H1 (cell line): ENCODE measurements at regions not wholly inside any gene's neighbourhood (a gene's known extent, or its start where the extent isn't known, plus 50 kb on each side); places are given as distances from the start of the nearest gene placed in this dataset.

Source experiments
- CTCF ChIA-PET: fragments of 300-600 bp; sonication (Branson Sonifier 250); formaldehyde crosslinking; loops from one replicate; lab custom pipeline; 2021; ENCODE audit not compliant: partially characterized antibody; lab: Charles Lee
- POLR2A ChIA-PET: fragments of 300-600 bp; sonication (Branson Sonifier 250); formaldehyde crosslinking; loops from one replicate; lab custom pipeline; 2021; ENCODE audit warnings: inconsistent platforms; ENCODE audit not compliant: partially characterized antibody; lab: Charles Lee
- DNase-seq, 2 experiments: peaks; one replicate each; pipeline versions ENCODE4 v3.0.0 to v3.0.0-alpha.2; 2010 to 2022; ENCODE audit warnings: low spot score in 2 of 2, low read depth in 1 of 2, mixed read lengths in 1 of 2
- FAIRE-seq: peaks from 2 replicates; lab custom pipeline; 2011; peaks lifted over from hg19 to GRCh38; lab: Jason Lieb, UNC
- H2AFZ ChIP-seq: 2 replicates; pipeline ENCODE4 v1.8.1; 2012; ENCODE audit warnings: low read length, inconsistent platforms
- H2AK5ac ChIP-seq: 2 replicates; pipeline ENCODE4 v1.6.1; 2013; ENCODE audit warnings: low read depth, low read length
- H2BK120ac ChIP-seq: replicated peaks from 2 replicates; pipeline ENCODE3; 2013; ENCODE audit warnings: low read depth, low read length, inconsistent platforms
- H2BK12ac ChIP-seq: 2 replicates; pipeline ENCODE4 v1.6.1; 2013; ENCODE audit warnings: low read depth, low read length
- H2BK15ac ChIP-seq: 2 replicates; pipeline ENCODE4 v1.6.1; 2013; ENCODE audit warnings: low read length
- H2BK20ac ChIP-seq: 2 replicates; pipeline ENCODE4 v1.6.1; 2013; ENCODE audit warnings: low read length
- H2BK5ac ChIP-seq: 2 replicates; pipeline ENCODE4 v1.6.1; 2013; ENCODE audit warnings: low read depth, low read length
- H3K14ac ChIP-seq: 2 replicates; pipeline ENCODE4 v1.6.1; 2013; ENCODE audit warnings: inconsistent platforms; ENCODE audit not compliant: insufficient read length
- H3K18ac ChIP-seq: 2 replicates; pipeline ENCODE4 v1.6.1; 2013; ENCODE audit warnings: low read length; ENCODE audit errors: extremely low read depth
- H3K23ac ChIP-seq: 2 replicates; pipeline ENCODE4 v1.6.1; 2013; ENCODE audit warnings: inconsistent platforms; ENCODE audit not compliant: insufficient read length
- H3K23me2 ChIP-seq: 2 replicates; pipeline ENCODE4 v1.6.1; 2013; ENCODE audit warnings: low read depth, low read length
- H3K27ac ChIP-seq: 2 replicates; pipeline ENCODE4 v1.6.1; 2011; ENCODE audit warnings: low read depth, low read length, inconsistent platforms
- H3K27me3 ChIP-seq, 4 experiments: replicated peaks in 1 of 4; 1 replicate in 1 of 4; 2 replicates in 3 of 4; pipeline versions ENCODE4 v1.6.1 to v1.8.1; 2011 to 2013; ENCODE audit warnings: low read length in 3 of 4, mild to moderate bottlenecking in 3 of 4, inconsistent platforms in 2 of 4, mixed read lengths in 2 of 4, moderate library complexity in 1 of 4; ENCODE audit not compliant: control insufficient read depth in 3 of 4, insufficient read depth in 3 of 4; ENCODE audit errors: extremely low read depth in 1 of 4
- H3K36me3 ChIP-seq, 4 experiments: 2 replicates each; pipeline versions ENCODE4 v1.6.1 to v1.8.1; 2011 to 2013; ENCODE audit warnings: mild to moderate bottlenecking in 4 of 4, low read length in 3 of 4, moderate library complexity in 2 of 4, control low read depth in 1 of 4, inconsistent platforms in 1 of 4; ENCODE audit not compliant: insufficient read depth in 4 of 4, control insufficient read depth in 2 of 4
- H3K4ac ChIP-seq: replicated peaks from 2 replicates; pipeline ENCODE3; 2013; ENCODE audit warnings: low read length, low read depth, mixed read lengths, inconsistent platforms; ENCODE audit not compliant: insufficient read length
- H3K4me1 ChIP-seq, 4 experiments: replicated peaks in 1 of 4; 1 replicate in 1 of 4; 2 replicates in 3 of 4; pipeline versions ENCODE4 v1.6.1 to v1.8.1; 2011 to 2013; ENCODE audit warnings: low read length in 3 of 4, inconsistent platforms in 2 of 4, mixed read lengths in 1 of 4; ENCODE audit not compliant: insufficient read depth in 4 of 4, control insufficient read depth in 3 of 4
- H3K4me2 ChIP-seq, 2 experiments: 2 replicates each; pipeline versions ENCODE4 v1.6.1 to v1.8.1; 2011 to 2013; ENCODE audit warnings: low read depth in 2 of 2, low read length in 2 of 2, control low read depth in 1 of 2, inconsistent platforms in 1 of 2, mild to moderate bottlenecking in 1 of 2; ENCODE audit not compliant: insufficient read depth in 1 of 2
- H3K4me3 ChIP-seq, 4 experiments: fragments of 200-600, 300-600 bp in 1 of 4; sonication (generic), shearing (Covaris generic), sonication (Bioruptor Twin) in 1 of 4; 2 replicates each; pipeline versions ENCODE4 v1.5.1 to v1.8.1; 2011 to 2016; ENCODE audit warnings: low read length in 4 of 4, low read depth in 3 of 4, control low read depth in 2 of 4, inconsistent platforms in 2 of 4, mild to moderate bottlenecking in 2 of 4, mixed read lengths in 1 of 4, moderate library complexity in 1 of 4; ENCODE audit not compliant: insufficient read depth in 2 of 4; ENCODE audit errors: extremely low read depth in 1 of 4
- H3K56ac ChIP-seq: replicated peaks from 2 replicates; pipeline ENCODE3; 2013; ENCODE audit warnings: low read depth, mild to moderate bottlenecking, mixed read lengths, low read length, inconsistent platforms; ENCODE audit not compliant: insufficient read length
- H3K79me1 ChIP-seq: 2 replicates; pipeline ENCODE4 v1.6.1; 2013; ENCODE audit warnings: low read depth, low read length, control low read depth
- H3K79me2 ChIP-seq, 2 experiments: 2 replicates each; pipeline versions ENCODE4 v1.6.1 to v1.8.1; 2012 to 2013; ENCODE audit warnings: low read length in 2 of 2, mild to moderate bottlenecking in 2 of 2, inconsistent platforms in 1 of 2; ENCODE audit not compliant: insufficient read depth in 2 of 2, control insufficient read depth in 1 of 2
- H3K9ac ChIP-seq, 4 experiments: replicated peaks in 1 of 4; 1 replicate in 1 of 4; 2 replicates in 3 of 4; pipeline versions ENCODE4 v1.6.1 to v1.8.1; 2011 to 2013; ENCODE audit warnings: low read depth in 3 of 4, low read length in 3 of 4, control low read depth in 2 of 4, mild to moderate bottlenecking in 2 of 4, moderate library complexity in 2 of 4, inconsistent platforms in 1 of 4; ENCODE audit errors: extremely low read depth in 1 of 4
- H3K9me3 ChIP-seq, 2 experiments: 2 replicates each; pipeline versions ENCODE4 v1.6.1 to v1.8.1; 2012 to 2013; ENCODE audit warnings: mild to moderate bottlenecking in 2 of 2, moderate library complexity in 2 of 2, control low read depth in 1 of 2, inconsistent platforms in 1 of 2, low read depth in 1 of 2, low read length in 1 of 2, mixed read lengths in 1 of 2; ENCODE audit not compliant: insufficient read depth in 2 of 2
- H4K20me1 ChIP-seq, 2 experiments: replicated peaks in 1 of 2; 2 replicates each; pipeline versions ENCODE3 to v1.8.1; 2011 to 2013; ENCODE audit warnings: inconsistent platforms in 2 of 2, low read length in 2 of 2, mild to moderate bottlenecking in 1 of 2; ENCODE audit not compliant: insufficient read depth in 2 of 2, control insufficient read depth in 1 of 2
- H4K5ac ChIP-seq: 2 replicates; pipeline ENCODE4 v1.6.1; 2013; ENCODE audit warnings: low read length, low read depth, mixed read lengths, inconsistent platforms; ENCODE audit not compliant: insufficient read length
- H4K8ac ChIP-seq: 2 replicates; pipeline ENCODE4 v1.8.0; 2013; ENCODE audit warnings: mild to moderate bottlenecking, moderate library complexity, low read length, inconsistent platforms; ENCODE audit not compliant: insufficient read depth; ENCODE audit errors: extremely low read depth
- H4K91ac ChIP-seq: replicated peaks from 2 replicates; pipeline ENCODE3; 2013; ENCODE audit warnings: low read length, mixed read lengths, inconsistent platforms; ENCODE audit not compliant: insufficient read length
- ASH2L ChIP-seq: fragments of 200-600, 300-600 bp; sonication (generic); IDR thresholded peaks from one replicate; pipeline ENCODE4 v1.7.1; 2017; ENCODE audit warnings: low read length
- ATF3 ChIP-seq: IDR thresholded peaks from 2 replicates; pipeline ENCODE4 v1.6.1; 2011; ENCODE audit warnings: low read depth, mild to moderate bottlenecking, low read length; ENCODE audit not compliant: insufficient read depth
- EGR1 ChIP-seq: IDR thresholded peaks from 2 replicates; pipeline ENCODE4 v1.6.1; 2011; ENCODE audit warnings: low read depth, low read length, borderline replicate concordance
- FOSL1 ChIP-seq: IDR thresholded peaks from 2 replicates; pipeline ENCODE4 v1.6.1; 2011; ENCODE audit warnings: mild to moderate bottlenecking, low read depth, low read length, moderate library complexity; ENCODE audit not compliant: insufficient read depth
- GABPA ChIP-seq: IDR thresholded peaks from 2 replicates; pipeline ENCODE4 v1.6.1; 2011; ENCODE audit warnings: mild to moderate bottlenecking, low read length, moderate library complexity, borderline replicate concordance; ENCODE audit not compliant: insufficient read depth
- HDAC6 ChIP-seq: IDR thresholded peaks from one replicate; pipeline ENCODE4 v1.7.1; 2012; ENCODE audit warnings: low read depth, mild to moderate bottlenecking, inconsistent platforms, low read length, moderate library complexity
- JUND ChIP-seq: IDR thresholded peaks from 2 replicates; pipeline ENCODE4 v1.6.1; 2011; ENCODE audit warnings: mild to moderate bottlenecking, improper control_type of control experiment, low read length
- KDM4A ChIP-seq: IDR thresholded peaks from one replicate; pipeline ENCODE4 v1.7.1; 2012; ENCODE audit warnings: low read depth, mild to moderate bottlenecking, moderate library complexity, low read length, inconsistent platforms; ENCODE audit not compliant: severe bottlenecking
- POLR2AphosphoS5 ChIP-seq: IDR thresholded peaks from 2 replicates; pipeline ENCODE4 v1.6.1; 2011; ENCODE audit warnings: low read depth, low read length
- WGBS, 2 experiments: shearing (Covaris generic) in 1 of 2; methylation state at CpG; one replicate each; pipeline versions ENCODE4 v1.1.6 to v1.1.7; 2013 to 2015; ENCODE audit warnings: low lambda C conversion rate in 2 of 2, mixed read lengths in 2 of 2, inconsistent platforms in 1 of 2, low coverage in 1 of 2, missing lambda C conversion rate in 1 of 2; ENCODE audit not compliant: insufficient replicate concordance in 2 of 2, insufficient coverage in 1 of 2, insufficient read length in 1 of 2; ENCODE audit errors: extremely low coverage in 1 of 2, missing lambda C conversion rate in 1 of 2; 5-methylcytosine and 5-hydroxymethylcytosine counted together
- TF ChIP-seq, protein P1 (sequence below): IDR thresholded peaks from 2 replicates; pipeline ENCODE4 v1.6.1; 2012; ENCODE audit warnings: inconsistent platforms

DNA sequence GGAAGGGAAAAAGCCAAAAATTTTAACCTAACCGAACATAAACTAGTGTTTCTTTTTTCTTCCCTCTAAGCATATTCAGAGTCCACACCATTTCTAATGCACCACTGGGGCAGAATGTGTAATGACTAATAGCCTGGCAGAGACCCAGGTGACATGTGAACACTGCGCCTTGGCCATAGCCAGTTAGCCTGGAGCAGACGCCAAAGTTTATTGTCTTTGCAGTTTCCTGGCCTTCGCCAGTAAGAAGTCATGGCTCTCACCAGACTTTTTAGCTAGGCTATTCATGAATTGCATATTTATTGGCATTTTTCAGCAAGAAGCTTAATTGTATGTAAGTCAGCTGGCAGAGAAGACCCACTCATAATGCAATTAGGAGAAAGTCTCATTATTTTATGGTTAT is 182.8 kb upstream of the SLC27A6 start:
- Histone ChIP-seq H3K23me2 (no peaks in the 10 kb centered on the region), H3K4ac (no peak overlapping the region), H3K27me3 (no peaks in the 10 kb centered on the region), H2BK20ac (no peak overlapping the region), H2BK5ac (no peak overlapping the region), H4K5ac (no peak overlapping the region), H3K9ac (no peak overlapping the region), H3K56ac (no peak overlapping the region), H4K8ac (no peak overlapping the region), H2BK120ac (no peak overlapping the region), H2BK12ac (no peak overlapping the region), H3K4me3 (no peak overlapping the region), H3K18ac (no peak overlapping the region), H4K91ac (no peak overlapping the region), H2AFZ (no peak overlapping the region), H3K36me3 (no peaks in the 10 kb centered on the region), H3K4me1 (peaks cover 0 to 6% (median 1%) of the 10 kb centered on the region in 4 experiments; a peak in 2 of 7 replicates), H2AK5ac (no peak overlapping the region), H3K79me1 (no peaks in the 10 kb centered on the region), H3K23ac (no peak overlapping the region), H4K20me1 (no peaks in the 10 kb centered on the region), H3K79me2 (no peaks in the 10 kb centered on the region), H3K27ac (no peak overlapping the region), H2BK15ac (no peak overlapping the region), H3K4me2 (no peak overlapping the region), H3K9me3 (no peaks in the 10 kb centered on the region), H3K14ac (no peak overlapping the region)
- 85% methylated on average over 4 of the region's 4 CpGs; no CpG with 5 or more reads in 1 of the 2 experiments for WGBS, 2 experiments
- ChIA-PET POLR2A (no interaction called here), CTCF (interaction anchor here (0.8 kb wide), 1 partner anchor 124 kb away, joined by 4 read pairs; no protein-coding TSS in a partner anchor)
- DNase-seq = no peak
- FAIRE-seq = no peak
- TF ChIP-seq, protein P1, sequence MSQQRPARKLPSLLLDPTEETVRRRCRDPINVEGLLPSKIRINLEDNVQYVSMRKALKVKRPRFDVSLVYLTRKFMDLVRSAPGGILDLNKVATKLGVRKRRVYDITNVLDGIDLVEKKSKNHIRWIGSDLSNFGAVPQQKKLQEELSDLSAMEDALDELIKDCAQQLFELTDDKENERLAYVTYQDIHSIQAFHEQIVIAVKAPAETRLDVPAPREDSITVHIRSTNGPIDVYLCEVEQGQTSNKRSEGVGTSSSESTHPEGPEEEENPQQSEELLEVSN = no peak
- TF ChIP-seq EGR1 (no peak), ASH2L (no peak), GABPA (no peak), KDM4A (no peak), FOSL1 (no peak), HDAC6 (no peak), JUND (no peak), POLR2AphosphoS5 (no peak), ATF3 (no peak)
